WI38 (cell line): ENCODE measurements at regions not wholly inside any gene's neighbourhood (a gene's known extent, or its start where the extent isn't known, plus 50 kb on each side); places are given as distances from the start of the nearest gene placed in this dataset.

Experiments
- H3K4me3 ChIP-seq: 2 replicates; pipeline ENCODE4 v1.5.1; 2011; ENCODE audit warnings: low read depth, mild to moderate bottlenecking, control low read depth, low read length
- TF ChIP-seq, protein P1 (sequence below): IDR thresholded peaks from 2 replicates; pipeline ENCODE4 v1.5.1; 2012; ENCODE audit warnings: low read depth, mild to moderate bottlenecking, control low read depth, low read length

DNA sequence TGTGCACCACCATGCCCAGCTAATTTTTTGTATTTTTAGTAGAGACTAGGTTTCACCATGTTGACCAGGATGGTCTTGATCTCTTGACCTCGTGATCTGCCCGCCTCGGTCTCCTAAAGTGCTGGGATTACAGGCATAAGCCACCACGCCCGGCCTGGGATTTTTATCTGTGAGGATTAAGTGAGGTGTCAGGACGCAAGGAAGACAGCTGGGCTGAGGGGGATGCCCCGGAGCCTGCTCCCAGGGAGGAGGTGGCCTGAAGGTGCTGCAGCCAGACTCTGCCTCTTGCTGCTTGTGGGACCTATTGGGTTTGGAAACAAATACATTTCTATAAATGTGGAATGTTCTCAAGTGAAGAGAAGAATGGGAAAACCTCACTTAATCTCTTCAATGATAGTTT lies 131.6 kb downstream of the OLFM4 start:
- no peak overlapping the region for H3K4me3 ChIP-seq
- TF ChIP-seq, protein P1, sequence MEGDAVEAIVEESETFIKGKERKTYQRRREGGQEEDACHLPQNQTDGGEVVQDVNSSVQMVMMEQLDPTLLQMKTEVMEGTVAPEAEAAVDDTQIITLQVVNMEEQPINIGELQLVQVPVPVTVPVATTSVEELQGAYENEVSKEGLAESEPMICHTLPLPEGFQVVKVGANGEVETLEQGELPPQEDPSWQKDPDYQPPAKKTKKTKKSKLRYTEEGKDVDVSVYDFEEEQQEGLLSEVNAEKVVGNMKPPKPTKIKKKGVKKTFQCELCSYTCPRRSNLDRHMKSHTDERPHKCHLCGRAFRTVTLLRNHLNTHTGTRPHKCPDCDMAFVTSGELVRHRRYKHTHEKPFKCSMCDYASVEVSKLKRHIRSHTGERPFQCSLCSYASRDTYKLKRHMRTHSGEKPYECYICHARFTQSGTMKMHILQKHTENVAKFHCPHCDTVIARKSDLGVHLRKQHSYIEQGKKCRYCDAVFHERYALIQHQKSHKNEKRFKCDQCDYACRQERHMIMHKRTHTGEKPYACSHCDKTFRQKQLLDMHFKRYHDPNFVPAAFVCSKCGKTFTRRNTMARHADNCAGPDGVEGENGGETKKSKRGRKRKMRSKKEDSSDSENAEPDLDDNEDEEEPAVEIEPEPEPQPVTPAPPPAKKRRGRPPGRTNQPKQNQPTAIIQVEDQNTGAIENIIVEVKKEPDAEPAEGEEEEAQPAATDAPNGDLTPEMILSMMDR: no peak

DNA sequence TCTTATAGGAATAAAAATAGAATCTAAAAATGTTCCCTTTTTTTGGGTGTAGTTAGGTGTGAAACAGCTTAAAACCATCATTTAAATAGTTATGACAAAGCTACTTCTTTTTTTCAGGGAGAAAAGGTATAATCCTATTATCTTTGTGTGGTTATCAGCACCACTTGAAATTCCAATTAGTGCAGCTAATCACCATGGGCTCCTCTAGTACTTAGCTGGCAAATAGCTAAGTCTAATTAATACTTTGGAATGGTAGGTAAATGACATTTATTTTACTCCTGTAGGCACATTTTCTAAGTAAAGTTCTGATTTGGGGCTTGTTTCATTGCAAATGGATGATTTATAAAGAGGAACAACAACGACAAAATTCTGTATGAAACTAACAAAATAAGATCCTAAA lies 132.6 kb downstream of the OLFM4 start:
- TF ChIP-seq, protein P1: no peak

DNA sequence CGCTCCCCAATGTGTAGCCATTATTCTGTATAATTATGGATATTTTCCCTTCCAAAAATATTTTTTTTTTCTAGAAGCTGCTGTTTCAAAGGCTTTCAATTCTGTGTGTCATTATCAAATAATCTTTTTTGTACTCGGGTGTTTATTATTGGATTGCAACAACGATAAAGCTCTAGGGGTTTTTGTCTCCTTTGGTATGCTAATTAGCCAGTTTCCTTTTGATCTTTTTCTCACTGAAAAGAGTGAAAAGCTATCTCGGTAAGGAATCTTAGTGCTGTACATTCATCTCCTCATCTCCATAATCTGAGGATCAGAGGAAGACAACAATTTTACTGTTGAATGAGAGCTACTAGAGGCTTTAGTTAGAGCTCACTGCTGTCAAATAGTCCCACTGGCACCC lies 136.6 kb downstream of the OLFM4 start:
- no peak overlapping the region for H3K4me3 ChIP-seq
- TF ChIP-seq, protein P1: no peak

More for the DNA sequence above, 132.6 kb downstream of the OLFM4 start:
- no peak overlapping the region for H3K4me3 ChIP-seq

DNA sequence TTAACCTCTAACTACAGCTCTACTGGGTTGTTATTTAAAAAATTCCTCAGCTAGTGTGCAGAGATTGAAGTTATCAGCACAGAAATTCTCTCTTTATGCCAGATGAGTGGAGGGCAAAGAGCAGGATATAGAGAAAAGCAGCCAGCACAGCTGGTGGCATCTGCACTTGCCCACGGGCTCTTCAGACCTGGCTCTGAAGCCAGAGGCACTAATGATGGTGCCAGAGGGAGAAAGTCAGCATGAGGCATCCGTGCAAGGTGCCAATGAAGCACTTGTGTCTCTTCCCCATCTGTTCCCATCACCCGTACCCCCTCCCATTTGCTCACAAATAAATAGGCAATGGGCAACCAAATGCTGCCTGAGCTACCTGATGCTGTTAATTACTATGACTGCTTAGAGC lies 138.9 kb downstream of the OLFM4 start:
- TF ChIP-seq, protein P1: no peak

DNA sequence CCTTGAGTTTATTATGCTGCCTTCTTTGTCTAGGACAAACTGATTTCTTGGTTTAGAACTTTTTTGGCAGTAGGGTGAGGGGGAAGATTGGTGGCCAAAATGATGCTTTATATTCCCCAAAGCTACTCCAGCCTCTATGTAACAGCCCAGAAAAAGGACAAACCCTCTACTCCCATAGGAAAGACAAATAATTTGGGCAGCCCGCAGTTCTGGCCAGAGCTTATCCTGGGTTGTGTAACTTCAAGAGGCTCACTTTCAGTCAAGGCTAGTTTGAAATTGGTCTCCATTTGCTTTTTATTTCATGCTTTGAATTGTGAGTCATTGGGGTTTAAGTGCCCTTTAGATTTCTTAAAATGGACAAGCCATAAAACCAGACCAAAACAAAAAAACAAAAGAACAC lies 142.3 kb downstream of the OLFM4 start:
- TF ChIP-seq, protein P1: no peak
- H3K4me3 ChIP-seq: no peak overlapping the region

More for the DNA sequence above, 138.9 kb downstream of the OLFM4 start:
- no peak overlapping the region for H3K4me3 ChIP-seq

DNA sequence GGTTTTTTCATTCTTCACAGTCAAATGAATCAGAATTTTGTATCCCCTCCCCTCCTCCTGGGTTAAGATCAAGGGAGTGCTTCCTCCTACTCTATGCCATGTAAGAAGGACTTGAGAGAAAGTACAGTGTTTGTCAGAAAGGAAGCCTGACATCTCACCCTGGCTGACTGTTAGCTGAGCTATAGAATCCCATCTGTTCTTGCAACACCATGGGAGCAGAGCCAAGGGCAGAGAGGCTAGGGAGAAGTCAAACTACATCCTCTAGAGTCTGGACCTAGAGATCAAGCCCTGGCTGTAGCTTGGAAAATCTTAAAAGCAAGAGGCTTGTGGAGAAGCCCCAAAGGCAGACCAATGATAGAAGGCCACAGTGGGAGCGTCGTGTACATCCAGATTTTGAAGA lies 145.9 kb downstream of the OLFM4 start:
- no peak overlapping the region for H3K4me3 ChIP-seq
- TF ChIP-seq, protein P1: no peak

DNA sequence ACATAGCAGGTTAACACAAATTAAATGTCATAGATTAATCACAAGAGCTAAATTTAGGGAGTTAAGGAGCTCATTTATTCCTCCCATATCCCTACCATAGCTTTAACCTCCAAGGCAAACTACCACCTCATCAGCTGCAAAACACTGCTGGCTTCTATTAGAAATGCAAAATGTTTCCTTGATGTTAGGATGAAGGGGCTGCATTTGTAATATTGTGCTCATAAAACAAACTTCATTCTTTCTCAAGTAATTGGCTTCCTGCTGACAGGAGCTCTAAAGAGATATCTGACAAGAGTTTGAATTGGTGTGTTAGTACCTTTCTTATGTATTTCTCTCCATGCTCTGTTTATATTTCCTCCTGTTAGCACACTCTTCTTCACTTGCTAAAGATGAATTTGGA lies 152.1 kb downstream of the OLFM4 start:
- TF ChIP-seq, protein P1: no peak
- no peak overlapping the region for H3K4me3 ChIP-seq
